ENCODE measurements at regions not wholly inside any gene's neighbourhood (a gene's known extent, or its start where the extent isn't known, plus 50 kb on each side); places are given as distances from the start of the nearest gene placed in this dataset.
A peak's percentile ranks its signal among the peaks of the same experiment; 100 is the strongest.

DNA sequence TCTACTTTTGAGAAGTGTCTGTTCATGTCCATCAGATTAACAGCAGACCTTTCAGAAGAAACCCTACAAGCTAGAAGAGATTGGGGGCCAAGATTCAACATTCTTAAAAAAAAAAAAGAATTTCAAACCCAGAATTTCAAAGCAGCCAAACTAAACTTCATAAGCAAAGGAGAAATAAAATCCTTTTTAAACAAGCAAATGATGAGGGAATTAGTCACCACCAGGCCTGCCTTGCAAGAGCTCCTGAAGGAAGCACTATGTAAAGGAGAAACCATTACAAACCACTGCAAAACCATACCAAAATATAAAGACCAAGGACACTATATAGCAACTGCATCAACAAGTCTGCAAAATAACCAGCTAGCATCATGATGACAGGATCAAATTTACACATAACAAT lies 124.6 kb upstream of the PDE4D start:
- Histone ChIP-seq H3K36me3 (ENCODE audit: low read depth) (no peaks in the 10 kb centered on the region), H3K9me3 (ENCODE audit: severe bottlenecking) (no peaks in the 10 kb centered on the region), H3K4me3 (ENCODE audit: severe bottlenecking) (no peak overlapping the region), H3K27me3 (ENCODE audit: insufficient read depth, poor library complexity, severe bottlenecking) (no peaks in the 10 kb centered on the region), H3K27ac (ENCODE audit: poor library complexity, severe bottlenecking) (no peak overlapping the region), H3K4me1 (ENCODE audit: insufficient read depth, poor library complexity, severe bottlenecking) (no peaks in the 10 kb centered on the region)
- ATAC-seq (ENCODE audit: low read depth) (no peak), DNase-seq (ENCODE audit: low spot score) (no peak)
- no peak for TF ChIP-seq CTCF (IDR thresholded peaks at IDR 0.05; ENCODE audit: poor library complexity, severe bottlenecking)

- H3K36me3 ChIP-seq (ENCODE audit: low read depth), result no peaks in the 10 kb centered on the region
- ATAC-seq (ENCODE audit: low read depth) (no peak), DNase-seq (ENCODE audit: low spot score) (no peak)
- H3K4me1 ChIP-seq (ENCODE audit: insufficient read depth, poor library complexity, severe bottlenecking), result no peaks in the 10 kb centered on the region
- H3K27me3 ChIP-seq (ENCODE audit: insufficient read depth, poor library complexity, severe bottlenecking), result peaks cover 3% of the 10 kb centered on the region
- H3K9me3 ChIP-seq (ENCODE audit: severe bottlenecking), result no peaks in the 10 kb centered on the region
- TF ChIP-seq CTCF (IDR thresholded peaks at IDR 0.05; ENCODE audit: poor library complexity, severe bottlenecking), result no peak
- H3K27ac ChIP-seq (ENCODE audit: poor library complexity, severe bottlenecking), result no peak overlapping the region
- H3K4me3 ChIP-seq (ENCODE audit: severe bottlenecking), result no peak overlapping the region
These were observed 120.8 kb upstream of the PDE4D start for GRCh38 chr5:60014331-60014730.

- Histone ChIP-seq H3K4me3 (ENCODE audit: severe bottlenecking) (no peak overlapping the region), H3K27ac (ENCODE audit: poor library complexity, severe bottlenecking) (no peak overlapping the region), H3K27me3 (ENCODE audit: insufficient read depth, poor library complexity, severe bottlenecking) (peaks cover 29% of the 10 kb centered on the region), H3K9me3 (ENCODE audit: severe bottlenecking) (no peaks in the 10 kb centered on the region), H3K36me3 (ENCODE audit: low read depth) (no peaks in the 10 kb centered on the region), H3K4me1 (ENCODE audit: insufficient read depth, poor library complexity, severe bottlenecking) (no peaks in the 10 kb centered on the region)
- no peak for ATAC-seq (ENCODE audit: low read depth)
- TF ChIP-seq CTCF (IDR thresholded peaks at IDR 0.05; ENCODE audit: poor library complexity, severe bottlenecking), result no peak
- no peak for DNase-seq (ENCODE audit: low spot score)
These were observed 117.3 kb upstream of the PDE4D start for GRCh38 chr5:60010853-60011252.

GRCh38 chr5:60010328-60010727 lies 116.8 kb upstream of the PDE4D start:
- H3K4me1 ChIP-seq (ENCODE audit: insufficient read depth, poor library complexity, severe bottlenecking), result no peaks in the 10 kb centered on the region
- H3K27ac ChIP-seq (ENCODE audit: poor library complexity, severe bottlenecking), result no peak overlapping the region
- TF ChIP-seq CTCF (IDR thresholded peaks at IDR 0.05; ENCODE audit: poor library complexity, severe bottlenecking), result no peak

GRCh38 chr5:60007729-60008128 lies 114.2 kb upstream of the PDE4D start:
- no peaks in the 10 kb centered on the region for H3K36me3 ChIP-seq (ENCODE audit: low read depth)
- ATAC-seq (ENCODE audit: low read depth) (no peak), DNase-seq (ENCODE audit: low spot score) (no peak)
- no peaks in the 10 kb centered on the region for H3K9me3 ChIP-seq (ENCODE audit: severe bottlenecking)
- H3K27ac ChIP-seq (ENCODE audit: poor library complexity, severe bottlenecking), result no peak overlapping the region
- peaks cover 37% of the 10 kb centered on the region for H3K27me3 ChIP-seq (ENCODE audit: insufficient read depth, poor library complexity, severe bottlenecking)
- H3K4me3 ChIP-seq (ENCODE audit: severe bottlenecking), result no peak overlapping the region
- no peaks in the 10 kb centered on the region for H3K4me1 ChIP-seq (ENCODE audit: insufficient read depth, poor library complexity, severe bottlenecking)
- no peak for TF ChIP-seq CTCF (IDR thresholded peaks at IDR 0.05; ENCODE audit: poor library complexity, severe bottlenecking)

More at GRCh38 chr5:60010328-60010727, 116.8 kb upstream of the PDE4D start:
- H3K9me3 ChIP-seq (ENCODE audit: severe bottlenecking), result no peaks in the 10 kb centered on the region
- ATAC-seq (ENCODE audit: low read depth) (peak; percentile 38; the same call in 1 of the 3 replicates), DNase-seq (ENCODE audit: low spot score) (no peak)
- no peak overlapping the region for H3K4me3 ChIP-seq (ENCODE audit: severe bottlenecking)
- H3K27me3 ChIP-seq (ENCODE audit: insufficient read depth, poor library complexity, severe bottlenecking), result peaks cover 34% of the 10 kb centered on the region
- no peaks in the 10 kb centered on the region for H3K36me3 ChIP-seq (ENCODE audit: low read depth)

Measured in RWPE2 (cell line).